ENCODE measurements at regions not wholly inside any gene's neighbourhood (a gene's known extent, or its start where the extent isn't known, plus 50 kb on each side); places are given as distances from the start of the nearest gene placed in this dataset.
"Not testable (repeated sequence)": the region's sequence is repeated elsewhere in the genome, so short reads cannot be mapped to it uniquely, and the experiment has no call there.

GRCh38 chr9:29475471-29475870 is 1902.2 kb upstream of the C9orf72 start:
- DNase-seq, result no peak

GRCh38 chr9:29511680-29512079 is 1938.4 kb upstream of the C9orf72 start:
- DNase-seq, result no peak

DNA sequence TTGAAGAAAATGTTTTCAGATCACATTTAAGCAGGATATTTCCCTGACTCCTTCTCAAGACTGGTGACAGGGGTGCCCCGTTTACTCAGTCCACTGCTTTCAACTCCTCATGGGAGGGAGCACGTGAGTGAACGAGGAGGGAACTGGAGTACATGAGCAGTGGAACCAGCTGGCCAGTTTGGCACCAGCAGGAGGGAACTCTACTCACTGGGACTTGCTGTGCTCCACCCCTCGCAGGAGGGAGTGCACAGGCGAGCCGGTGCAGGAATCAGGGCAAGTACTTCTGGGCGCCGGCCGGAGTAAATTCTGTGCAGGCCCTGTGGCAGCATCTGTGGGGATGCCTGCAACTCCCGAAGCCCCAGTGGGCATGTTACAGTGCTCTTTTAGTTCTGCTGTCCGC is 1941.1 kb upstream of the C9orf72 start:
- peak; percentile 0 for DNase-seq

DNA sequence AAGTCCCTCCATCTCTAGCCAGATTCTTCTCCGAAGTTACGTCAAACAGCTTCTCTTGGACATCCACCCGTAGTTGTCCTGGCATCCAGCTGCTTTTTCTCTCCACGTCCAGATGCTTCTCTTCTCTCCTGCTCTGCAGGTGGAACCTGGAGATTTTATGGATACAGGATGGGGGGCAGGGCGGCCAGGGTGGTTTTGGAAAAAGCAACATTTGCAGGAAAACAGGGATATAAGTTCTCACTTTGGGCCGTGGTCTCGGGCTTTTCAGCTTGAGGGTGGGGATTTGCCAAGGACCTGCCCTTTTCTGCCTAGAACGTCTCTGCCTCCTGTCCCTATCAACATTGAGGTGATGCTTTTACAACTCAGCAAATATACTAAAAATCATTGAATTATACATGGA is 1941.6 kb upstream of the C9orf72 start:
- DNase-seq, result no peak

DNA sequence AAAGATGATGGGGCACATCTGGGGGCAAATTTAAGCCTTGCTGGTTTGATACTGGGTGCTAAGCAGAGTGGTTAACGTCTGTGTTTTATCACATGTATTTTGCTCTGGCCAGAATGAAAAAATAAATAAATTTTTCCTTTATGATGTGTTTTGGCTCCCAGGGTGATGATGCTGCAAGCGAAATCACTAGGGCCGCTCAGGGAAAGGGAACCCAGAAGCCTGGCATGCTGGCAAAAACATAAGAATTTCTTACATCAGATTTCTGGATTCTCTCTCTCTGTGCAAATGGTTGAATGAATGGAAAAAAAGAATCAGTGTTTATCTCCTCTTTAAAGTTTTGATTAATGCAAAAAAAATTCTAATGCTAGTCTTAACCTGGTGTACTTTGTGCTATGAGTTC is 1975.2 kb upstream of the C9orf72 start:
- DNase-seq, result no peak

GRCh38 chr9:29555502-29555901 is 1982.2 kb upstream of the C9orf72 start:
- no peak for DNase-seq

DNA sequence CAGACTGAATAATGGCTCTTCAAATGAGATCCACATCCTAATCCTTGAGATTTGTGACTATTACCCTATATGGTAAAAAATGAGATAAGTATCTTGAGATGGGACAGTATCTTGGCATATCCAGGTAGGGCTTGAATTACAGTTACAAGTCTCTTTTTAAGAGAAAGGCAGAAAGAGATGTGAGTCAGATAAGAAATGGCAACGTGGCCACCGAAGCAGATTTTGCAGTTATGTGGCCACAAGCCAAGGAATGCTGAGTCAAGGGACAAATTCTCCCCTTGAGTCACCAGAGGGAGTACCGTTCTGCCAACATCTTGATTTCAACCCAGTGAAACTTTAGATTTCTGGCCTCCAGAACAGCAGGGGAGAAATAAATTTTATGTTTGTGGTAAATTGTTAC is 1983.0 kb upstream of the C9orf72 start:
- DNase-seq, result no peak

GRCh38 chr9:29556746-29557145 is 1983.5 kb upstream of the C9orf72 start:
- DNase-seq, result no peak

DNA sequence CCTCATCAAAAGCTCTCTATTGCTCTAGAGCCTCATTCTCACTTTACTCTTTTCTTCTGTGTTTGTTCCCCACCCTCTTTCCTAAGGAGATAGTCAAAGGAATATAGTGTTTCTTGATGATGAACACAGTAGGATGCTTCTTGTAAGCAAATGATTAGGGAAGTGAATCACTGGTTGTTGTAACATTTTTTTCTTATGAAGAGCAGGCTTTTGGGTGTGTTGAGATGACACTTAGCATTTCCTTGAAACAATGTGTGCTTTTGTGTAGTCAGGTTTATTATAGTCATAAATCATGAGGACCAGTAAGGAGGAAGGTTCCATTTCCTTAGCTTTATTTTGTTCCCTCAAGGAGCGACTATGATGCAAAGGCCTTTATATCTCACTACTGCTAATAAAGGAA is 1991.3 kb upstream of the C9orf72 start:
- no peak for DNase-seq

DNA sequence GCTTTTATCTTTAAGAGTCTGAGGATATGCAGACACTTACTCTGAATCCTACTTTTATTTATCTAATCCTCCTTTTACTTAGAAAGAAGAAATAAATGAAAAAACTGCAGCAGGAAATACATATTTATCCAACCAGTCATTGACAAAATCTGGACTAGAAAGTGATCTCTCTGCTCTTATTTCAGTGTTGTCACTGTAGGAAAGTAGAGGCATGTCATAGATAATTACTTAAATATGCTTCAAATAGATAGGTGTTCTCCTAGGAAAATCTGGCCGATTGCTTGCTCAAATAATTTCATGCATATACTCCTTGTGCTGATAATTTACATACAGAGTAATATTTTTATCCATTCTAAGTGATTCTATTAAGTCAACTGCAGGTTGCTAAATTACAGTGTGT is 2001.9 kb upstream of the C9orf72 start:
- no peak for DNase-seq

DNA sequence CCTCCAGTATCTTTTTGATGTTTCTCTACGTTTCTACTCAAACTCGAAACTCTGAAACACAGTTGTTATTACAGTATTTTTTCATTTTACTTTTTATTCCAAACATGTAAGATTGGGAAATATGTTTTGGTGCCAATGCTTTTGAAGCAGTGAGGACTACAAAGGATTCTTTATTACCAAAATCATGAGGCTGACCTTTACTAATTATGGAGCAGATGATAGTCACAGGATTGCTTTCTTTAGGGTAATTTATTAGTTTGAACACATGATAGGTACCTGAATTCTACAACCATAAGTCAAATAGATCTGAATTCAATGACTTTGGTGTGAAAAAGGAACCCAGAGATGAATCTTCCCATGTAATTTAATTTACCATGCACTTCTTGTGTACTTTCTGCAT is 2015.1 kb upstream of the C9orf72 start:
- no peak for DNase-seq

GRCh38 chr9:29609282-29609681 is 2036.0 kb upstream of the C9orf72 start:
- no peak for DNase-seq

DNA sequence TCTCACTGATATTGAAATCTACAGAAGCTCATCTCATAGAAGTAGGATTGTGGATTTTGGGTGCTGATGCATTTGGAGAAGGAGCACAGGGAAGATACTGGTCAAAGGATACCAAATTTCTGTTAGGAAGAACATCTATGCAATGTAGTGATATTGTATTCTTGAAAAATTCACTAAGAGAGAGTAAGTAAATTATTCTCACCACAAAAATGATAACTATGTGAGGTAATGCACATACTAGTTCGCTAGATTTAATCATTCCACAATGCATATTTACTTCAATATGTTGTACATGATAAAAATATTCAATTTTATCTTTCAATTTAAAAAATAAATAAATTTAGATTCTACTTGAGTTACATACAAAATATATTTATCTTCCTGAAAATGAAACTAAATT is 2040.5 kb upstream of the C9orf72 start:
- no peak for DNase-seq

GRCh38 chr9:29616844-29617243 is 2043.6 kb upstream of the C9orf72 start:
- DNase-seq, result no peak

DNA sequence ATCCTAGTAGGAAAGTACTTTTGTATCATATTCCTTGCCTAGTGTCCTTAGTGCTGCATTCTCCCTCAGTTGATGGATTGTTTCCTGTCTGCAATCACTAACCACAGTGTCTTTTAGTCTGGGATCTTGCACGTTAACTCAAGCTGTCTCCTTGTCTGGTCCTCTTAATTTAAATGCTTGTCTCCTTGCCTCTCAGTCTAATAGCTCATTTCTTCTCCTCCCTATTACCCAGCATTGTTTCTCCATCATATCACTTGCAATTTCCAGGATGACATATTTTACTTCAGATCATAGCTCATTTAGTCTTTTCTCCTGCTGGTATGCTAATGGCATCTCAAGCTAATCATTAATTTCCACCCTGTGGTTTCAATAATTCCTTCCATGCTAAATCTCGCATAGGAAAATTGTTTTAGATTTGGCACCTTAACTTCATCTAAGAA is 2052.0 kb upstream of the C9orf72 start:
- no peak for DNase-seq

GRCh38 chr9:29625931-29626330 is 2052.7 kb upstream of the C9orf72 start:
- DNase-seq, result no peak

DNA sequence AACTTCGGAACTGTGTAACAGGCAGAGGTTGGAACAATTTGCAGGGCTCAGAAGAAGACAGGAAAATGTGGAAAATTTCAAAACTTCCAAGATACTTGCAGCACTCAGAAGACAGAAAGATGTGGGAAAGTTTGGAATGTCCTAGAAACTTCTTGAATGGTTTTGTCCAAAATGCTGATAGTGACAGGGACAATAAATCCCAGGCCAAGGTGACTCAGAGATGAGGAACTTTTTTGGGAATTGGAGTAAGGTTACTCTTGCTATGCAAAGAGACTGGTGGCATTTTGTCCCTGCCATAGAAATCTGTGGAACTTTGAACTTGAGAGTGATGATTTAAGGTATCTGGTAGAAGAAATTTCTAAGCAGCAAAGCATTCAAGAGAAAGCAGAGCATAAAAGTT is 2055.6 kb upstream of the C9orf72 start:
- DNase-seq, result not testable (repeated sequence)

GRCh38 chr9:29637471-29638237 is 2064.4 kb upstream of the C9orf72 start:
- no peak for DNase-seq

GRCh38 chr9:29640507-29640906 is 2067.2 kb upstream of the C9orf72 start:
- no peak for DNase-seq

- no peak for DNase-seq
Observed at GRCh38 chr9:29644514-29644913, 2071.2 kb upstream of the C9orf72 start.

- no peak for DNase-seq
Observed at GRCh38 chr9:29647451-29647850, 2074.2 kb upstream of the C9orf72 start.

DNA sequence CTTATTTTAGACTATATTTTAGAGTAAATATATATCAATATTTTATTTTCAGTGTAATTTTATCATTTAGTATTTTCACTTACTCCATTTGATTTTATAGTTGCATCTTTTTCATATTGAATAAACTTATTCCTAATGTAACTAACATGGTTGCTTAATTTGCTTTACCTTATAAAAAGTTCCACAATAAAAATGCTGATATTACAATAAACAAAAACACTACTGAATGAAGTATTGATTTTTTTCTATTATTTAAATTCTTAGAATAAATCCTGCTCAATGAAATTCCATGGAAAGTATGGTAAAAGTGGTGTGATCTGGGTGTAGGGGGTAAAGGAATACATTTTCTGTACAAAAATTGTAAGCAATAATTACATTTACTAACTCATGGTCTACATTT is 2074.9 kb upstream of the C9orf72 start:
- no peak for DNase-seq

GRCh38 chr9:29648601-29649000 is 2075.3 kb upstream of the C9orf72 start:
- DNase-seq, result no peak

- DNase-seq, result no peak
Observed at GRCh38 chr9:29656641-29657406, 2083.5 kb upstream of the C9orf72 start.

DNA sequence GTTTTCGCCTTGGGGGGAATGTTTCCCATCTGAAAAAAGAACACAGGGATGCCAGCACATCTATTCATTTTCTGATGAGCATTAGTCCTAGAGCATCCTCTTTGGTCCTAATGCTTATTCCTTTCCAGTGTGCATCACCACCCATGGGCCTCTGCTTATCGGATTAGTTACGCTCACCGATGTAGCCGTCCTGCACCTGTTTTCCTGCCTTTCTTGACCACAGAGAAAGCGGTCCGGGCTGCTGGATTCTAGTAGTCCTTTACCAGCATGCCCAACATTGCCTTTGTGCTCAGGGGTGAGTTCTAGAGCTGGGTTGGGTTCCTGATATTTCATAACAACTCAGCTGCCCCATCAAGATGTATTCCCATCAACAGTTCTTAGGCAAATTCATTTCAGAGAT is 2084.5 kb upstream of the C9orf72 start:
- no peak for DNase-seq
